ENCODE measurements at regions not wholly inside any gene's neighbourhood (a gene's known extent, or its start where the extent isn't known, plus 50 kb on each side); places are given as distances from the start of the nearest gene placed in this dataset.
"Not testable (repeated sequence)": the region's sequence is repeated elsewhere in the genome, so short reads cannot be mapped to it uniquely, and the experiment has no call there.

- not testable (repeated sequence) for TF ChIP-seq CTCF (IDR thresholded peaks at IDR 0.05 in 8 of 11, conservative IDR thresholded peaks at IDR 0.05 in 3 of 11); POLR2A (IDR thresholded peaks at IDR 0.05)
These were observed 1378.7 kb downstream of the FSCB start for GRCh38 chr14:43128429-43128828.

Data from spleen (tissue), 7 donors.